ENCODE measurements at regions not wholly inside any gene's neighbourhood (a gene's known extent, or its start where the extent isn't known, plus 50 kb on each side); places are given as distances from the start of the nearest gene placed in this dataset.

- DNase-seq = no peak
- ChIA-PET CTCF (no interaction called here), POLR2A (ENCODE audit: unreplicated experiment) (no interaction called here)
- Histone ChIP-seq H3F3A (ENCODE audit: insufficient read depth, low read depth) (no peaks in the 10 kb centered on the region), H3K36me3 (ENCODE audit: low read depth) (no peaks in the 10 kb centered on the region), H2AFZ (no peak overlapping the region), H3K9me3 (ENCODE audit: insufficient read depth, low read depth) (no peaks in the 10 kb centered on the region), H3K4me1 (replicated peaks; ENCODE audit: insufficient read depth) (no peaks in the 10 kb centered on the region), H3K4me2 (no peak overlapping the region), H3K79me2 (ENCODE audit: low read depth) (no peaks in the 10 kb centered on the region), H3K27me3 (ENCODE audit: insufficient read depth, low read depth) (no peaks in the 10 kb centered on the region), H3K27ac (no peak overlapping the region), H4K20me1 (ENCODE audit: insufficient read depth) (no peaks in the 10 kb centered on the region), H3K9me2 (ENCODE audit: insufficient read depth) (no peaks in the 10 kb centered on the region), H3K4me3 (no peak overlapping the region)
- BruUV-seq (replicated peaks) = no TSS peak
- intact Hi-C loops (cut with micrococcal nuclease; ENCODE audit: unreplicated experiment) = no loop called here
- TF ChIP-seq EZH2 (IDR thresholded peaks at IDR 0.05; ENCODE audit: low read depth) (no peak), CTCF (conservative IDR thresholded peaks at IDR 0.05) (no peak)
Observed at GRCh38 chr2:195443926-195444325, 213.1 kb upstream of the SLC39A10 start.

GRCh38 chr2:195442458-195443175, 214.4 kb upstream of the SLC39A10 start:
- POLR2A ChIA-PET (ENCODE audit: unreplicated experiment) = no interaction called here

GRCh38 chr2:195438692-195439091, 218.3 kb upstream of the SLC39A10 start:
- TF ChIP-seq CTCF (conservative IDR thresholded peaks at IDR 0.05) (no peak), EZH2 (IDR thresholded peaks at IDR 0.05; ENCODE audit: low read depth) (no peak)
- no peak overlapping the region for H3K4me2 ChIP-seq
- CTCF ChIA-PET = no interaction called here
- H3K4me1 ChIP-seq (replicated peaks; ENCODE audit: insufficient read depth) = no peaks in the 10 kb centered on the region
- no peak overlapping the region for H3K4me3 ChIP-seq
- no peaks in the 10 kb centered on the region for H4K20me1 ChIP-seq (ENCODE audit: insufficient read depth)
- intact Hi-C loops (cut with micrococcal nuclease; ENCODE audit: unreplicated experiment) = no loop called here
- no peaks in the 10 kb centered on the region for H3K36me3 ChIP-seq (ENCODE audit: low read depth)
- POLR2A ChIA-PET (ENCODE audit: unreplicated experiment) = no interaction called here
- no peak overlapping the region for H2AFZ ChIP-seq
- no peaks in the 10 kb centered on the region for H3K27me3 ChIP-seq (ENCODE audit: insufficient read depth, low read depth)
- no peaks in the 10 kb centered on the region for H3K79me2 ChIP-seq (ENCODE audit: low read depth)
- H3K9me2 ChIP-seq (ENCODE audit: insufficient read depth) = no peaks in the 10 kb centered on the region
- no peak for DNase-seq
- no peak overlapping the region for H3K27ac ChIP-seq
- H3F3A ChIP-seq (ENCODE audit: insufficient read depth, low read depth) = no peaks in the 10 kb centered on the region
- no peaks in the 10 kb centered on the region for H3K9me3 ChIP-seq (ENCODE audit: insufficient read depth, low read depth)
- no TSS peak for BruUV-seq (replicated peaks)

More at GRCh38 chr2:195442458-195443175, 214.4 kb upstream of the SLC39A10 start:
- BruUV-seq (replicated peaks) = no TSS peak
- Histone ChIP-seq H2AFZ (no peak overlapping the region), H3F3A (ENCODE audit: insufficient read depth, low read depth) (no peaks in the 10 kb centered on the region), H3K4me3 (no peak overlapping the region), H3K4me2 (no peak overlapping the region), H3K27me3 (ENCODE audit: insufficient read depth, low read depth) (no peaks in the 10 kb centered on the region), H4K20me1 (ENCODE audit: insufficient read depth) (no peaks in the 10 kb centered on the region), H3K4me1 (replicated peaks; ENCODE audit: insufficient read depth) (no peaks in the 10 kb centered on the region), H3K9me2 (ENCODE audit: insufficient read depth) (no peaks in the 10 kb centered on the region), H3K79me2 (ENCODE audit: low read depth) (no peaks in the 10 kb centered on the region), H3K9me3 (ENCODE audit: insufficient read depth, low read depth) (no peaks in the 10 kb centered on the region), H3K27ac (no peak overlapping the region), H3K36me3 (ENCODE audit: low read depth) (no peaks in the 10 kb centered on the region)
- intact Hi-C loops (cut with micrococcal nuclease; ENCODE audit: unreplicated experiment) = no loop called here
- CTCF ChIA-PET = no interaction called here
- TF ChIP-seq CTCF (conservative IDR thresholded peaks at IDR 0.05) (no peak), EZH2 (IDR thresholded peaks at IDR 0.05; ENCODE audit: low read depth) (no peak)
- DNase-seq = no peak

All from PC-9 (cell line).